Activated T-helper 1 cell treated with anti-CD3 and anti-CD28 coated beads, Interleukin-12 subunit alpha, Interleukin-12 subunit beta, Interleukin-2, Interleukin-4 antibody, amounts not matched to agents 30 ng/mL and 10 ng/mL and 1 ng/mL, durations not matched to agents 14 hours and 24 hours and 36 hours (primary cell): ENCODE measurements at regions not wholly inside any gene's neighbourhood (a gene's known extent, or its start where the extent isn't known, plus 50 kb on each side); places are given as distances from the start of the nearest gene placed in this dataset.

Source experiments
- DNase-seq: peaks from one replicate; pipeline ENCODE4 v3.0.0; 2021; ENCODE audit warnings: low spot score
- H3K27ac Mint-ChIP-seq: one replicate; pipeline ENCODE4 v1.8.0; 2021; ENCODE audit warnings: mild to moderate bottlenecking, mixed read lengths
- H3K27me3 Mint-ChIP-seq: one replicate; pipeline ENCODE4 v1.8.0; 2022; ENCODE audit warnings: mild to moderate bottlenecking, moderate library complexity, mixed read lengths; ENCODE audit not compliant: insufficient read depth
- H3K36me3 Mint-ChIP-seq: one replicate; pipeline ENCODE4 v1.8.0; 2021; ENCODE audit warnings: low read depth, mixed read lengths
- H3K4me1 Mint-ChIP-seq: one replicate; pipeline ENCODE4 v1.8.0; 2021; ENCODE audit warnings: low read depth, mixed read lengths
- H3K4me3 Mint-ChIP-seq: one replicate; pipeline ENCODE4 v1.8.0; 2021; ENCODE audit warnings: mild to moderate bottlenecking, moderate library complexity, mixed read lengths
- H3K9me3 Mint-ChIP-seq: one replicate; pipeline ENCODE4 v1.8.0; 2021; ENCODE audit warnings: mixed read lengths
- intact Hi-C: fragments of 100-400 bp; cut with micrococcal nuclease; formaldehyde crosslinking; loops from one replicate; pipeline ENCODE4 v1.15.1; 2024

DNA sequence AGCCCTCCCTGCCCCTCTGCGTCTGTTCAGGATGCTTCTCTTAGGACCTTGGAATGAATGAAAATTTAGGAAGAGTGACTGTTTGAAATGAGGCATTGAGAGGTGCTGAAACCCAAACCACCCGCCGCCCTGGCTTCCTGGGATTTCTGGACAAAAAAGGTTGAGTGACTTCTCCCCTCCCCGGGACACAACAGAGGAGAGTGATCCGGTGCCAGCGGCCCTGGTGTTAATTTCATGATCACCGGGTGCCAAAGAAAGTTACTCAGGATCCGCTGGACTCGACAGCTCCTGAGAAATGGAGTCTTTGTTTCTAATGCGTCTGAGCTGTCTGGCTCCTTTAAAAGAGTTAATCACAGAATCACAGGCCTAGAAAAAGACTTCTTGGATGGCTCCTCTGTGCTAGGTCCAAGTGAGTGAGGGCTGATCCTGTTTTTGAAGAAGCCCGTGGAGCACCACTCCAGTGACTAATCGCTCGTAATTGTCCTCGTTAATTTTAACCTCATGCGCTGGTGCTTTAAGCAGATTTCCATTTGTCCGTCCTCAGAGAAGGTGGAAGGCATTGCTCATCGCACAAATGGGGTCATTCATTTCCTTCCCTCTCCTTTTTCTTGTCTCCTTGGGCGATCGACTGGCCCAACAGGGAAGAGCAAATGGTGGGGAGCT, 144.4 kb upstream of the ZFHX3 start:
- Mint-ChIP-seq H3K36me3 (no peaks in the 10 kb centered on the region), H3K9me3 (no peaks in the 10 kb centered on the region), H3K4me3 (no peak overlapping the region), H3K4me1 (no peaks in the 10 kb centered on the region), H3K27ac (no peak overlapping the region), H3K27me3 (peaks cover 2% of the 10 kb centered on the region)
- intact Hi-C loops = no loop called here
- DNase-seq = no peak

DNA sequence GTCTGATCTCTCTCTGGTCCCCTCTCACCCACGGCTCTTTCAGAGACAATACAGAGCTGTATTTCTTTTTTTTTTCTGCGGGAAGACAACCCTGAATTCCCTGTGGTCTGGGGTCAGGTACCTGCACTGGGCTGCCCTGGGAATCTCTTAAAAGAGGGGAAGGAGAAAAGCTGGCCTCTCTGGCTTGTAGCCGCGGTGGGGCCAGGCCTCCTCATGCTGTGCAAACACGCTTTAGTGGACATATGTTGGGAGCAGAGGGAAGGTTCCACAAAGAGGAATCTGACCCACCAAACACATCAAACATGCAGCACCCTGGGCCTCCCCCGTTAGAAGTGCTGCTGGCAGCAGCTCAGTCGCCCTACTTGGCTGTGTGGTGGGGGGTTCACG, 143.7 kb upstream of the ZFHX3 start:
- intact Hi-C loops = no loop called here
- H3K27ac Mint-ChIP-seq = no peak overlapping the region
- H3K9me3 Mint-ChIP-seq = no peaks in the 10 kb centered on the region
- H3K4me3 Mint-ChIP-seq = no peak overlapping the region
- peaks cover 2% of the 10 kb centered on the region for H3K27me3 Mint-ChIP-seq
- DNase-seq = no peak
- no peaks in the 10 kb centered on the region for H3K36me3 Mint-ChIP-seq
- H3K4me1 Mint-ChIP-seq = no peaks in the 10 kb centered on the region

DNA sequence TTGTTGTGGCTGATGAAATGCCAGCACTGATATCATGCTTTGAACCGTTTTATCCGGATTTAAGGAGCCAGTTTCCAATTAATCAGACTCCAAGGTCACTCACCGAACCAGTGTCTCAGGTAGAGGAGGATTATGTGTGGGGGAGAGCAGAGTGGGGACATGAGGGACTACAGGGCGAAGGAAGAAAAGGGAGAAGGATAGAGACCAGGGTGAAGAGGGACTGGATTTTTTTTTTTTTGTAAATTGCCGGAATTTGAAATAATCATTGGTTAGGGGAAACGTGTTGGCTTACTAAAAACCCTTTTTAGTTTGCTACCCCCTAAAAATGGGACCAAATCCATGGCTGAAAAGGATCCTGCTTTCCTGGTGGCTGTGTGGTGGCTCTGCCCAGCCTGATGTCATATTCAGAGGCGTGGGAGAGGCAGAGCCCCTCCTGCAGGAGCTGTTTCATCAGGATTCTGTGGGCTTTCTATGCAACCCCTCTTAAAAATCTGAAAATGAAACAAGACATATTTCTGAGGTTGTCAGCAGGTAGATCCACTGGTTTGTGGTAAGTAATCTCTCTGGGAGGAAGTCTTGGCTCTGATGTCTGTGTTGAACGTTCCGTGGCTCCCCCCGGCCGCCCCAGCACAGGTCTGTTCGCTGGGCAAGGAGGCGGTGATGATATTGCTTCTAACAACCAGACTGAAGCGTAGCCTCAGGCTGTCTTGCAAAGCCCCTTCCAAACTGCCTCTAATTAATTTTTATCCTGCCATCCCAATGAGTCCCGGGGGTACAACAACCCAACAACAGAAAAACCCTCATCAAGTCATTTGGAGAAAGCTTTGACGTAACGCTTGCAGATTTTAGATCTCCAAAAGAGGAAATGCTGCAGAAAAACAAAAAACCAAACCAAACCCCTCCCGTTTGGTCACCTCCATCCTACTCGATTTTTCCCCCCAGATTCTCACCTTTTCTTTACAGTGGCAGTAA, 143.0 kb upstream of the ZFHX3 start:
- H3K9me3 Mint-ChIP-seq = no peaks in the 10 kb centered on the region
- DNase-seq = no peak
- H3K36me3 Mint-ChIP-seq = no peaks in the 10 kb centered on the region
- intact Hi-C loops = no loop called here
- H3K27me3 Mint-ChIP-seq = peaks cover 2% of the 10 kb centered on the region
- no peaks in the 10 kb centered on the region for H3K4me1 Mint-ChIP-seq
- no peak overlapping the region for H3K4me3 Mint-ChIP-seq
- H3K27ac Mint-ChIP-seq = no peak overlapping the region

DNA sequence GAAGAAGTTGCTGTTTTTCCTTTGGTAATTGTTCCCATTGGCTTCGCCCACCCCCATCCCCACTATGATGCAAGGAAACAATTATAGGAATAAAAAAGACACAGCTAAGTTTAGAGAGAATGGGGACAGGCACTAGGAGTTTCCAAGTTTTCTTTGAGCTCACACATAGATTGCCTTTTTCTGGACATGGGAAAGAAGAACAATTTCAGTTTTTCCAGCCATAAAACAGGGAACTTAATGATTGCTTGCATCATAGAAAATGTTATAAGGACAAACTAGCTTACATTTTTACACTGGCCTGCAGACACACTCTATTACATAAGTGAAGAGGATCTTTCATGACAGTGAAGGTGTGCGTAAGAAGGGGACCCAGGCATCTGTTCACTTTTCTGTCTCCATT, 142.3 kb upstream of the ZFHX3 start:
- no peaks in the 10 kb centered on the region for H3K36me3 Mint-ChIP-seq
- no peak overlapping the region for H3K4me3 Mint-ChIP-seq
- H3K27ac Mint-ChIP-seq = no peak overlapping the region
- DNase-seq = no peak
- no peaks in the 10 kb centered on the region for H3K4me1 Mint-ChIP-seq
- no peaks in the 10 kb centered on the region for H3K9me3 Mint-ChIP-seq
- intact Hi-C loops = no loop called here
- H3K27me3 Mint-ChIP-seq = peaks cover 2% of the 10 kb centered on the region

DNA sequence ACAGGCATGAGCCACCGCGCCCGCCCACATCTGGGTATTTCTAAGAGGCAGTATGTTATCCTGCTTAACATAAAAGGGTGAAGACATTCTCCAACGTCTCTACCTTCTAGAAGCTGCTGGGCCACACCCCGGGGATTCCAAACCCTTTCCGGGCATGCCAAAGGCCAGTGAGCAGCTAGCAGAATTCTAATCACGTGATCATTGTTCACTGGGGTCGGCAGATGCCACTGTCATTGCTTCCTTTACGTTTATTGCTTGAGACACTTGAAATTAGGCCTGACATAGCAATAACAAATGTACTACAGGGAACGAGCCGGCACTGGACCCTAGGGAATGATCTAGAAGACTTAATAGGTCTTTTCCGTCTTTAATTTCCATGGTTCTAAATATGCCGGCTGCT, 141.2 kb upstream of the ZFHX3 start:
- no peak for DNase-seq
- H3K27me3 Mint-ChIP-seq = peaks cover 2% of the 10 kb centered on the region
- no peaks in the 10 kb centered on the region for H3K4me1 Mint-ChIP-seq
- no peak overlapping the region for H3K4me3 Mint-ChIP-seq
- no peak overlapping the region for H3K27ac Mint-ChIP-seq
- no peaks in the 10 kb centered on the region for H3K36me3 Mint-ChIP-seq
- no peaks in the 10 kb centered on the region for H3K9me3 Mint-ChIP-seq
- intact Hi-C loops = no loop called here

DNA sequence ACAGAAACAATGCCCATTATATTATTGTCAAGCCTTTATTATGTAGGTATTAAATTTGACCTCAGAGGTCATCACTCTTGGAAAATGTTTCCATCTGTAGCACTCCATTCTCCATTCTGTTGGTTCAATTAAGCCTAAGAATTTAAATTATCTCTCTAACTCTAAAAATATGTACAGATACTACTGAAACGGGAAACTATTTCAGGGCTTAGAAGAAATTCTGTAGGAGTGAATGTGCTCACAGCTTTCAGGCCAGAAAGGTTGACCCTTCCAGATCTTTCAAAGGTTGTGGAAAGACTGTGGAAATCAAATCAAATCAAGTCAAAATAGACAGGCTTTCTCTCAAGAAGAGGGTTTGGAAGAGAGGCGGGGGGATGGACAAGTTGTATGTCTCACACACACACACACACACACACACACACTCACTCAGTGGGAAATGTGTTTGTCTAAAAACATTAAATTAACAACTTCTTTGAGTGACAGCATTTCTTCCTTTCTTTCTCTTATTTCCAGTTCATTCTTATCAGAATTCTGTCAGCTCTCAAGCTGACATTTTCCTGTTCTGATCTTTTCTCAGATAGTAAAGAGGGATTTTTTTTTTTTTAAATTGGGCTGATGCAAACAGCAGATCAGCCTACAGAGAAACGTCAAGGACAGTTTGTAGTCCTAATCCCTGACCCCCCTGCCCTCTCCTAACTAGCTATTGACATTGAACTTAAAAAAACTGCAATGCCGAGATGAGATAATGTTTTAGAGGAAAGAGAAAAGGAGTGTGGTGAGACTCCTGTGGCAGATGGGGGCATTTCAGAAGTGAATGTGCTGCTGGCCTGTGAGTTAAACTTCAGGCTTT, 139.0 kb upstream of the ZFHX3 start:
- H3K4me1 Mint-ChIP-seq = no peaks in the 10 kb centered on the region
- DNase-seq = no peak
- H3K9me3 Mint-ChIP-seq = no peaks in the 10 kb centered on the region
- intact Hi-C loops = no loop called here
- no peak overlapping the region for H3K27ac Mint-ChIP-seq
- no peak overlapping the region for H3K4me3 Mint-ChIP-seq
- no peaks in the 10 kb centered on the region for H3K36me3 Mint-ChIP-seq
- H3K27me3 Mint-ChIP-seq = peaks cover 2% of the 10 kb centered on the region

DNA sequence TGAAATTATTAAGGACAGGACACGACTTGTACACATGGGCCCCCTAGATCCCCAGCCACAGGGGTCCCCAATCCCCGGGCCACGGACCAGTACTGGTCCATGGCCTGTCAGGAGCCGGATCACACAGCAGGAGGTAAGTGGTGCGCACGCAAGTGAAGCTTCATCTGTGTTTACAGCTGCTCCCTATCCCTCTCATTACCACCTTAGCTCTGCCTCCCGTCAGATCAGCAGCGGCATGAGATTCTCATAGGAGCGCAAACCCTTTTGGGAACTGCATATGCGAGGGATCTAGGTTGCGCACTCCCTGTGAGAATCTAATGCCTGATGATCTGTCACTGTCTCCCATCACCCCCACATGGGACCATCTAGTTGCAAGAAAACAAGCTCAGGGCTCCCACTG, 137.8 kb upstream of the ZFHX3 start:
- no peak overlapping the region for H3K4me3 Mint-ChIP-seq
- no peak overlapping the region for H3K27ac Mint-ChIP-seq
- no peaks in the 10 kb centered on the region for H3K9me3 Mint-ChIP-seq
- no peaks in the 10 kb centered on the region for H3K36me3 Mint-ChIP-seq
- H3K27me3 Mint-ChIP-seq = peaks cover 2% of the 10 kb centered on the region
- DNase-seq = no peak
- intact Hi-C loops = no loop called here
- H3K4me1 Mint-ChIP-seq = no peaks in the 10 kb centered on the region

DNA sequence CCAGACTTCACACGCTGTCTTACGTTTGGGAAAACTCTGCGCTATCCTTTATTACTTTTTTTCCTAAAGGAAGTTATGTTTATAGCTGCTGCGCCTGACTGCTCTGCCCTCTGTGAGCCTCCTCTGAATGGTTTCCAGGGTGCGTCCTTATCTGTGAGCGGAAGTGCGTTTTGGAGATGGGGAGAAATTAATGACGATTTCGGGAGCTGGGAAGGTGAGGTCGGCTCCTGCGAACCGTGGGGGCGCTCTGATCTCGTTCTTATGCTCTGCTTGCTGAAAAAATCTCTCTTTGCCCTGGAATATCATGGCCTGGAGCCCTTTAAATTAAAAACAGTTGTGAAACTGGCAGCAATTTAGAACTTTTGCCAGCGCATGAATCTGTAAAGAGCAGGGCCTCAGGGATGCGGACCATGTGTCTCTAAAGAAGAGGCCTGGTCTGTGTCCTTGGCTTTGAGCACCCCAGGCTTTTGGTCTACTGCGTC, 135.7 kb upstream of the ZFHX3 start:
- no peaks in the 10 kb centered on the region for H3K9me3 Mint-ChIP-seq
- peaks cover 2% of the 10 kb centered on the region for H3K27me3 Mint-ChIP-seq
- H3K36me3 Mint-ChIP-seq = no peaks in the 10 kb centered on the region
- no peak overlapping the region for H3K4me3 Mint-ChIP-seq
- no peak overlapping the region for H3K27ac Mint-ChIP-seq
- DNase-seq = no peak
- no peaks in the 10 kb centered on the region for H3K4me1 Mint-ChIP-seq
- intact Hi-C loops = no loop called here

DNA sequence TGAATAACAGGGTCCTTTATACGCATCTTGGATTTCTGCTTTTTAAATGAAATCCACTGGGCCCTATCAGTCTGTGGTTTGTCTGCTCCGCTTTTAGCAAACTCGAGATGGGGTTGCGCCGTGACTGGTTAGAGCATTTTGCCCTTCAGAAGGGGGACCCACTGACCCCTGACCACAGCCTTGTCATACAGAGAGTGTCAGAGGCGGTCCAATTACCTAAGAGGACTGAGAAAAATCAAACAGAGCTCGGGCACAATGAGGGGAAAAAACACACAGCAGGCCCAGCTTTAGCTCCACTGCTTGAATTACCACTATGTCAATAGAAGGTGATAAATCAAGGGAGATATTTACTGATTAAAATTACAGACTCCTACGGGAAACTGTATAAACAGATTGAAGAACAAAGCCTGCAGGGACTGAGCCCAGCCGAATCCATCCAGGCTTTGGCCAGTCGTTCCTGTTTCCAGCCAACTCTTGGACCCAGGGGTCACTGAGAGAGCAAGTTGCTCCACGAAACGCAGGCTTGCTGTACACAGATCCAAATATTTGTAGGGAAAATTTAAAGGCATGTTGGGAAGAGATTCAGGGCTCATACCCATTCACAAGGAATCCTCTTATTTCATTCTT, 131.9 kb upstream of the ZFHX3 start:
- no peaks in the 10 kb centered on the region for H3K36me3 Mint-ChIP-seq
- no peak for DNase-seq
- H3K27me3 Mint-ChIP-seq = no peaks in the 10 kb centered on the region
- intact Hi-C loops = no loop called here
- no peak overlapping the region for H3K4me3 Mint-ChIP-seq
- H3K9me3 Mint-ChIP-seq = no peaks in the 10 kb centered on the region
- no peaks in the 10 kb centered on the region for H3K4me1 Mint-ChIP-seq
- no peak overlapping the region for H3K27ac Mint-ChIP-seq

DNA sequence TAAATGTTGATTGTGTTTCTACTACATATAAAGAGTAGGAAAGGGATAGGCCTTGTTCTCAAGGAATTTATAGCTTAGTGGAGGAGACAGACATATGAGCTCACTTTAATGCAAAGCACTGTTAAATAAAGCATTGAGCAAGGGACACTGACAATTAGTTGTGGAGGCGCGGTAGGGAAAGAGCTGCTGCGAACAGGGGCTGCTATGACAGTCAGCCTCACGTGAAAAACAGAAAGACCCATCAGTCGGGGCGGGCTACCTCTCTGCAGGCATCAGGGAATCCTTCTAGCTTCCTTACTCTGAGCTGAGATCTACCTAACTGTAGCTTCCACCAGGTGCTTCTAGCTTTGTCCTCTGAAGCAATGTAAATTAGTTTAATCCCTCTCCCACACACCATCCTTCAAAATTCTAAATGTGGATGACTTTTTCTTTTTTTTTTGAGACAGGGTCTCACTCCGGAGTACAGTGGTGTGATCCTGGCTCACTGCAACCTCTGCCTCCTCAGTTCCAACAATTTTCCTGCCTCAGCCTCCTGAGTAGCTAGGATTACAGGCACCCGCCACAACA, 129.9 kb upstream of the ZFHX3 start:
- H3K4me3 Mint-ChIP-seq = no peak overlapping the region
- no peaks in the 10 kb centered on the region for H3K27me3 Mint-ChIP-seq
- H3K4me1 Mint-ChIP-seq = no peaks in the 10 kb centered on the region

DNA sequence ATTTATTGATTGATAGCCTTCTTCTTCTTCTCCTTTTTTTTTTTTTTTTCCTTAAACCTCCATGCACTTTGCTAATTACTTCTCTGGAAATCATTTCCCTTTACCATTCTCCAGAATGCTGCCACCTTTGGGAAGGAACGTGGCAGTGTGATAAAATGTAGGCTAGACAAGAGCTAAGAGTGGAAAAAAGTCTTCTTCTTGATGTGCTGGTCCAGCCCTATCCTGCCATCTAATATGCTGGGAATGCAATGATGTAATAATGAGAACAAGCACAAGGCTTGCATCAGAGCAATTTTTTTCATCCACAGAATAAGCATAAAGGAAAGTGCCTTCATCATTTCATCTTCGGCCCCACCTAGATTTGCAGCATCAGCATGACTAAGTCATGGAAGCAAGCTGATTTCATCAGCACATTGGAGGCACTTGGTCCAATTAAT, 128.7 kb upstream of the ZFHX3 start:
- Mint-ChIP-seq H3K4me1 (no peaks in the 10 kb centered on the region), H3K4me3 (no peak overlapping the region), H3K9me3 (no peaks in the 10 kb centered on the region), H3K27ac (no peak overlapping the region), H3K27me3 (no peaks in the 10 kb centered on the region), H3K36me3 (no peaks in the 10 kb centered on the region)
- DNase-seq = no peak
- intact Hi-C loops = no loop called here

More for the DNA sequence above, 129.9 kb upstream of the ZFHX3 start:
- H3K27ac Mint-ChIP-seq = no peak overlapping the region
- H3K36me3 Mint-ChIP-seq = no peaks in the 10 kb centered on the region
- H3K9me3 Mint-ChIP-seq = no peaks in the 10 kb centered on the region
- no peak for DNase-seq
- intact Hi-C loops = no loop called here

DNA sequence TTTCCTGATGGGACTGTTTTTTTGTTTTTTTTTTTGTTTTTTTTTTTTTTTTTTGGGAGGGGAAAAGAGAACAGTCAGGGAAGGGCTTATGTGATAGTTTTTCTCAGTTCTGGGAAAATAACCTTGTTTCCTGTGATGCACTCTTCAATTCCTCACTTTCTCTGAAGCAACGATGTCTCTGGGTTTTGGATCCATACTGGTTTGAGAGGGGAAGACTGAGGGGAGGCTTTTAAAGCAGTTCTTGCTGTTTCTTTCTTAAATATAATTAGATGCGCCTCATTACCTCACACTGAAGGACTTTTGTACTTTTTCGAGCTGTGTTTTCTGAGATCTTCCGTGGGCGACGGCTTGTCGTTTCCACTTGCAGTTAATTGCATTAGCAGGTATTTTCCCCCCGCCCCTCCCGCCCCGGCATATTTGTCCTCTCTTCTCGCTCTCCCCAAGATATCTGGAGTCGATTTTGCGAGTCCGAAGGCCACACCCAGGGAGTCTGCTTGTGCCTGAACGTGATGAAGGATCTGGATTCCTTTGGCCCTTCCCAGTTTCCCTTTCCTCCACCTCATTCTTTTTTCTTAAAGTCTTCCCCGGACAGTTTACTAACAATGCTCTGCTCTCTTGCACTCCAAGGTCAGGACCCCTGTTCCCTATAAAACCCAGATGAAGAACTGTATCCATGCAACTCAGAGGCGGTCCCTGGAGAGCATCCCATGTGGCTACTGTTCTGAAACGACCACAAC, 125.2 kb upstream of the ZFHX3 start:
- Mint-ChIP-seq H3K4me3 (no peak overlapping the region), H3K27ac (no peak overlapping the region), H3K36me3 (no peaks in the 10 kb centered on the region), H3K4me1 (no peaks in the 10 kb centered on the region), H3K27me3 (no peaks in the 10 kb centered on the region), H3K9me3 (no peaks in the 10 kb centered on the region)
- intact Hi-C loops = no loop called here
- DNase-seq = no peak
